Right ventricle myocardium superior (tissue), 1 donor: ENCODE measurements at regions not wholly inside any gene's neighbourhood (a gene's known extent, or its start where the extent isn't known, plus 50 kb on each side); places are given as distances from the start of the nearest gene placed in this dataset.
"Not testable (repeated sequence)": the region's sequence is repeated elsewhere in the genome, so short reads cannot be mapped to it uniquely, and the experiment has no call there.

Source experiments
- ATAC-seq: fragments of 200-7000 bp; cut with Tn5 transposase; one replicate; pipeline ENCODE4 v1.9.1; 2020; ENCODE audit warnings: mild to moderate bottlenecking; ENCODE audit not compliant: poor library complexity
- DNase-seq: peaks from one replicate; pipeline ENCODE4 v3.0.0-alpha.2; 2020
- intact Hi-C: fragments of 100-400 bp; cut with DNase I; formaldehyde crosslinking; loops from one replicate; pipeline ENCODE4 v1.11.2; 2022
- donor health status: DM: no; HTN: yes; CAD: no; lungs with severe emphysema.

DNA sequence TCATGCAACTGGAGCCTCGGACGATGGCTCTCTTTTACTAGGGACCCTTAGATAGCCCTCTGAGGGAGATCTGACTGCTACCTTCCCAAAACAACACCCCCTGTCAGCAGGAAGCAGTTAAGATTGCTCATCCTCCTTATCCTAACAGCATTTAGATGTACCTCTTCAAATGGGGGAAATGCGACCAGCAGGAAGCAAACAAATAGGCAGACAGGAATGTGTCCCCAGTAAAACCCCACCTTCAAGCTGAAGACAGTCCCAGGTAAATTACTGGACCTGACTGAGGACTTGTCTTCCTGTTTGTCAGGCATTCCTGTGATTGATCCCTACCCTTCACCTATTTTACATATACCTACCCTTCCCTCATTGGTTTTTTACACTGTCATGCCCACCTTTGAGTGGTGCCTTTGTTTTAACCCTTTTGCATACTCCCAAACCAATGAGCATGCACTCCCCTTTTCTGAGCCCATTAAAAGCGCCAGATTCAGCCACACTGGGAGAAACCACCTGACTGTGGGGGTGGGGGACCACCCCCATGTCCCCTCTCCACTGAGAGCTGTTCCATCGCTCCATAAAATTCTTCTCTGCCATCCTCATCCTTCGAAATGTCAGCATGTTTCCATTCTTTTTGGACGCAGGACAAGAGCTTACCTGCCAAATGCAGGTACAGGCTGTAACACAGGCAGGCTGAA, 954.0 kb upstream of the CDH6 start:
- intact Hi-C loops = no loop called here
- no peak for DNase-seq
- ATAC-seq = no peak

GRCh38 chr5:30237189-30237588, 956.3 kb upstream of the CDH6 start:
- intact Hi-C loops = no loop called here
- DNase-seq = no peak
- no peak for ATAC-seq

DNA sequence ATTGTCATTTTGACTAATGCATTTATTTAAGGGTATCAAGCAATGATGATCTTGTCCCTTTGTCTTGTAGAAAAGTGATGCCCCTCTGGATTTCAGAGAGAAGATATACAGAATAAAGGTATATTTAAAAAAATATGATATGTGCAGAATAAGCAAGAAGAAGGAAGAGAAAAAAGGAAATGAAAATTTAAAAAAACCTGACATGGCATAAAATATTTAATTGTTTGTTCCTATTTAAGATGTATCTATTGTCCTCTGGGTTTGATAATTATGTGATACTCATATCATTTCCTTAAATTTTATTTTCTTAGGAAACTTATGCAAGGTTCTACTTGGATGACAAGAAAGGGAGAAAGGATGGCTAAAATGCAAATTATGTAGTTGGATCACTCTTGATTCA, 983.7 kb upstream of the CDH6 start:
- ATAC-seq (no peak), DNase-seq (no peak)
- intact Hi-C loops = no loop called here

DNA sequence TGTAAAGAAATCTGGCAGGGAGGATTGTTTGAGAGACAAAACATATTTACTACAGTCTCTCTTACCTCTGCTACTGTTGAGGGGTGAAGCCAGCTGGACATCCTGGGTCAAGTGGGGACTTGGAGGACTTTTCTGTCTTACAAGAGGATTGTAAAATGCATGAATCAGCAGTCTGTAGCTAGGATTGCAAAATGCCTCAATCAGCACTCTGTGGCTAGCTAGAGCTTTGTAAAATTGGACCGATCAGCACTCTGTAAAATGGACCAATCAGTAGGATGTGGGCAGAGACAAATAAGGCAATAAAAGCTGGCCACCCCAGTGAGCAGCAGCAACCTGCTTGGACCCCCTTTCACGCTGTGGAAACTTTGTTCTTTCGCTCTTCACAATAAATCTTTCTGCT, 995.8 kb upstream of the CDH6 start:
- no peak for DNase-seq
- intact Hi-C loops = no loop called here
- ATAC-seq = no peak

GRCh38 chr5:30195036-30195435, 998.5 kb upstream of the CDH6 start:
- no peak for DNase-seq
- intact Hi-C loops = no loop called here
- ATAC-seq = no peak

DNA sequence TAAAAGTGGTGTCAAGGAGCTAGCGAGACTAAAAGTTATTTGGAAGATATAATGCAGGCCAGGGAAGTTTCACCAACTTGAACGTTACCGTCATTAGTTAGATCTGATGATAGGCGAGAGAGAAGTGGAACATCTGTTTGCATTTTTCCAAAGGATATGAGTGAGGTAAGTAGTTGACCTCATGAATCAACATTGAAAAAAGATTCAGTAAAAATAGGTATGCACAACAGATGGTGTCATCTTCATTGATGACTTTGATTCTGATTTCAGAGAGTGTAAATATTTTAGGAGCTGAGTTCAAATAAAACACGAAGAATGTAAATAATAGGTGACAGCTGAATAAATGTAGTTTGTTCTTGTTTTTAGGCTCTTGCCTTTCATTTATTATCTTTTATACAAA, 998.9 kb upstream of the CDH6 start:
- ATAC-seq (no peak), DNase-seq (no peak)
- intact Hi-C loops = no loop called here

GRCh38 chr5:30183795-30184194, 1009.7 kb upstream of the CDH6 start:
- DNase-seq (no peak), ATAC-seq (no peak)
- intact Hi-C loops = no loop called here

GRCh38 chr5:30156156-30156555, 1037.3 kb upstream of the CDH6 start:
- no peak for DNase-seq
- intact Hi-C loops = no loop called here
- no peak for ATAC-seq

- DNase-seq = no peak
- intact Hi-C loops = no loop called here
- ATAC-seq = no peak
These were observed 1041.1 kb upstream of the CDH6 start for GRCh38 chr5:30152431-30152830.

DNA sequence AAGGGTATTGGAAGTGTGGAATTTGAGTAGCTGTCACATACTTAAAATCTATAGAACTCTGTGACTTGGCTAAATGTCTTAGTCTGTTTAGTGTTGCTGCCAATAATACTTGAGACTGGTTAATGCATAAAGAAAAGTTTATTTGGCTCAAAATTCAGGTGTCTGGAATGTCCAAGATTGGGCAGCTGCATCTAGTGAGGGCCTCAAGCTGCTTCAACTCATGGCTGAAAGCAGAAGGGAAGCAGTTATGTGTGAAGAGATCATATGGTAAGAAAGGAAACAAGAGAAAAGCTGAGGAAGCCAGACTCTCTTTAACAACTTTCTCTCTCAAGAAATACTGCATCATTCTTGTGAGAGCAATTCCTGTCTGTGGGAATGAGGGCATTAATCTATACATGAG, 1043.3 kb upstream of the CDH6 start:
- ATAC-seq (no peak), DNase-seq (no peak)
- intact Hi-C loops = no loop called here

- no peak for ATAC-seq
- intact Hi-C loops = no loop called here
- no peak for DNase-seq
These were observed 1044.0 kb upstream of the CDH6 start for GRCh38 chr5:30149526-30149925.

- no peak for ATAC-seq
- intact Hi-C loops = no loop called here
- DNase-seq = no peak
These were observed 1045.5 kb upstream of the CDH6 start for GRCh38 chr5:30147976-30148375.

- intact Hi-C loops, DNase-seq, ATAC-seq: not testable (repeated sequence)
These were observed 1049.4 kb upstream of the CDH6 start for GRCh38 chr5:30144059-30144458.

DNA sequence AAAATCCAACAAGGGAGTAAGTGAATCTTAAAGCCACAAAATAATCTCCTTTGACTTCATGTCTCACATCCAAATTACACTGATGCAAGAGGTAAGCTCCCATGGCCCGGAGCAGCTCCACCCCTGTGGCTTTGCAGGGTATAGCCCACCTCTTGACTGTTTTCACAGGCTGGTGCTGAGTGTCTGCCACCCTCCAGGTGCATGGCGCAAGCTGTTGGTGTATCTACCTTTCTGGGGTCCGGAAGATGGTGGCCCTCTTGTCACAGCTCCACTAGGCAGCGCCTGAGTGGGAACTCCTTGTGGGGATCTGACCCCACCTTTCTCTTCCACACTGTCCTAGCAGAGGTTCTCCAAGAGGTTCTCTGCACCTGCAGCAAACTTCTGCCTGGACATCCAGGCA, 1051.1 kb upstream of the CDH6 start:
- intact Hi-C loops = no loop called here
- DNase-seq (no peak), ATAC-seq (no peak)

GRCh38 chr5:30121043-30121442, 1072.4 kb upstream of the CDH6 start:
- intact Hi-C loops = no loop called here
- DNase-seq (no peak), ATAC-seq (no peak)

- intact Hi-C loops = no loop called here
- DNase-seq = no peak
- ATAC-seq = no peak
These were observed 1076.4 kb upstream of the CDH6 start for GRCh38 chr5:30117135-30117534.

DNA sequence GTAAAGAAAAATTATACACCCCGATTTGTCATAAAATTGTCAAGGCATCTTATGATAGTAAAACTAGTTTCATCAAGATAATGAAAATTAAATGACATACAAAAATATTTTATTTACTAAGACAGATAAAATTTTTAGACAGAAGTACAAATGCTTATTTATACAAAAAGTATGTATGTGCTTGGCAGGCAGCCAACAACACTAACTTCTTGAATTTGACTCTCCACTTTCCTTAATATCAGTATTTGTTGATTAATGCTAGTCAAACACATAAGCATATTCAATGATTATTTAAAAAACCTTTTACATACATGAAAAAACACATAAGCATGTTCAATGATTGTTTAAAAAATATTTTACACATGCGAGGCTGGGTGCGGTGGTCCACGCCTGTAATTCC, 1079.9 kb upstream of the CDH6 start:
- DNase-seq = no peak
- no peak for ATAC-seq
- intact Hi-C loops = no loop called here

GRCh38 chr5:30112867-30113266, 1080.6 kb upstream of the CDH6 start:
- ATAC-seq = no peak
- intact Hi-C loops = no loop called here
- DNase-seq = no peak

DNA sequence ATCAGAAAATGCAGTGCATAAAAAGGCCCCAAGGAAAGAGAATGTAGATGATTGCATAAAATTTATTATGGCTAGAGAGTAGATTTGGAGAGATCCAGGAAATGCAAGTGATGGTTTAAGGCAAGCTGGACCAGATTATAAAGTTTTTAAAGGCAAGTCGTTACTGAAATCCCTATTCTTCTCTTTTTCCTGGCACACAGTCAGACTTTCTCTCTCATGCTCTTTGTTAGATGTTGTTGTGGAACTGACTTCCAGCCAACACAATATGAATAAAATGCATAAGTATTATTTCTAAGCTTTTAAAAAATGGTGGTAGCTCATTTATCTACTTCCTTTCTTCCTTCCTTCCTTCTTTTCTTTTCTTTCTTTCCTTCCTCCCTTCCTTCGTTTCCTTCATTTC, 1085.4 kb upstream of the CDH6 start:
- intact Hi-C loops = no loop called here
- DNase-seq (no peak), ATAC-seq (no peak)

DNA sequence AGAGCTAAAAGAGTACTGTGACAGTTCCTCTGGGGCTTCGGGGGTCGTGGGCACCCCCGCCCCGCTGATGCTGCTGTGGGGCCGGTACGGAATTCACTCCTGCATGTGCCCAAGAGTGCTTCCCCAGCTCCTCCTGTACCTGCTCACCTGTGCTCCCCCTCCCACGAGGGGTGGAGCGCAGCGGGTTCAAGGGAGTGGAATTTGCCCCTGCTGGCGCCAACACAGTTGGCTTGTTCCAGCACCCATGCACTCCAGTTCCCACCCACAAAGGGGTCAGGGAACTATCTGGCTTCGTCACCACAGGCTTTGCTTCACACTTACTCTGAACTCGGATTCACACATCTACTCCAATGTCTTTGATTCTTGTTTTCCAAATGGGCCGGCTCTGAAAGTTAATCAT, 1086.9 kb upstream of the CDH6 start:
- intact Hi-C loops = no loop called here
- DNase-seq (no peak), ATAC-seq (no peak)

- no peak for DNase-seq
- no peak for ATAC-seq
- intact Hi-C loops = no loop called here
These were observed 1088.5 kb upstream of the CDH6 start for GRCh38 chr5:30104872-30105596.
